GM19468 (cell line): ENCODE measurements at regions not wholly inside any gene's neighbourhood (a gene's known extent, or its start where the extent isn't known, plus 50 kb on each side); places are given as distances from the start of the nearest gene placed in this dataset.

ENCODE experiments used
- ATAC-seq: cut with Tn5 transposase; IDR thresholded peaks from one replicate; pipeline ENCODE4 v1.9.1; 2021; ENCODE audit warnings: mild to moderate bottlenecking, moderate library complexity, moderate number of reproducible peaks; ENCODE audit not compliant: unreplicated experiment; ENCODE audit errors: extremely low read depth

GRCh38 chr2:147255812-147256211 is 589.0 kb upstream of the ACVR2A start:
- no peak for ATAC-seq

- peak; percentile 49 for ATAC-seq
These were observed 594.0 kb upstream of the ACVR2A start for GRCh38 chr2:147250652-147251356.

GRCh38 chr2:147247749-147248148 is 597.1 kb upstream of the ACVR2A start:
- ATAC-seq: no peak

- no peak for ATAC-seq
These were observed 602.4 kb upstream of the ACVR2A start for GRCh38 chr2:147242445-147242844.

GRCh38 chr2:147236601-147237000 is 608.2 kb upstream of the ACVR2A start:
- no peak for ATAC-seq

- no peak for ATAC-seq
These were observed 612.6 kb upstream of the ACVR2A start for GRCh38 chr2:147232225-147232669.

GRCh38 chr2:147231607-147232006 is 613.2 kb upstream of the ACVR2A start:
- no peak for ATAC-seq

GRCh38 chr2:147231081-147231480 is 613.7 kb upstream of the ACVR2A start:
- ATAC-seq: no peak

- ATAC-seq: no peak
These were observed 617.5 kb upstream of the ACVR2A start for GRCh38 chr2:147227313-147227712.

GRCh38 chr2:147224070-147224469 is 620.8 kb upstream of the ACVR2A start:
- ATAC-seq: no peak

GRCh38 chr2:147223553-147224060 is 621.2 kb upstream of the ACVR2A start:
- ATAC-seq: no peak

GRCh38 chr2:147223119-147223518 is 621.7 kb upstream of the ACVR2A start:
- ATAC-seq: no peak

GRCh38 chr2:147222506-147222905 is 622.3 kb upstream of the ACVR2A start:
- ATAC-seq: peak; percentile 54

- ATAC-seq: no peak
These were observed 629.9 kb upstream of the ACVR2A start for GRCh38 chr2:147214914-147215313.

- no peak for ATAC-seq
These were observed 633.3 kb upstream of the ACVR2A start for GRCh38 chr2:147211484-147211883.

- no peak for ATAC-seq
These were observed 640.7 kb upstream of the ACVR2A start for GRCh38 chr2:147204102-147204501.

- ATAC-seq: no peak
These were observed 646.1 kb upstream of the ACVR2A start for GRCh38 chr2:147198651-147199171.

GRCh38 chr2:147197754-147198483 is 646.9 kb upstream of the ACVR2A start:
- no peak for ATAC-seq

- no peak for ATAC-seq
These were observed 662.6 kb upstream of the ACVR2A start for GRCh38 chr2:147182260-147182659.

GRCh38 chr2:147181351-147182029 is 663.3 kb upstream of the ACVR2A start:
- no peak for ATAC-seq
